Left lung (tissue), 4 donors: ENCODE measurements at regions not wholly inside any gene's neighbourhood (a gene's known extent, or its start where the extent isn't known, plus 50 kb on each side); places are given as distances from the start of the nearest gene placed in this dataset.

Source experiments
- ATAC-seq: fragments of 200-7000 bp; cut with Tn5 transposase; one replicate; pipeline ENCODE4 v1.9.1; 2020; ENCODE audit warnings: moderate library complexity
- DNase-seq, 4 donors: peaks; one replicate each; pipeline ENCODE4 v3.0.0-alpha.2; 2013 to 2020
- H3K27ac ChIP-seq, 2 donors: fragments of 200-600 bp; sonication (generic) in 1 of 2; one replicate each; pipeline versions ENCODE4 v1.5.0 to v1.8.0; 2020 to 2021
- H3K27me3 ChIP-seq, 2 donors: fragments of 200-600 bp; sonication (generic) in 1 of 2; one replicate each; pipeline versions ENCODE4 v1.5.0 to v1.8.0; 2020 to 2021
- H3K36me3 ChIP-seq, 2 donors: fragments of 200-600 bp; sonication (generic) in 1 of 2; one replicate each; pipeline versions ENCODE4 v1.5.0 to v1.8.0; 2020 to 2021
- H3K4me1 ChIP-seq, 2 donors: fragments of 200-600 bp; one replicate each; pipeline ENCODE4 v1.8.0; 2021
- H3K4me3 ChIP-seq, 2 donors: fragments of 200-600 bp; sonication (generic) in 1 of 2; one replicate each; pipeline versions ENCODE4 v1.5.0 to v1.8.0; 2020 to 2021; ENCODE audit warnings: mild to moderate bottlenecking in 1 of 2
- H3K9me3 ChIP-seq, 2 donors: fragments of 200-600 bp; sonication (generic) in 1 of 2; one replicate each; pipeline versions ENCODE4 v1.5.0 to v1.8.0; 2020 to 2021
- CTCF ChIP-seq, 2 donors: fragments of 200-600 bp; sonication (generic) in 1 of 2; IDR thresholded peaks; one replicate each; pipeline versions ENCODE4 v1.5.0 to v1.8.0; 2021; ENCODE audit warnings: antibody characterized with exemption in 2 of 2
- intact Hi-C, 2 donors: fragments of 100-400 bp; cut with DNase I; formaldehyde crosslinking; loops; one replicate each; pipeline versions ENCODE4 v1.11.2 to v1.14.2; 2022
- donor health status: DM: no; HTN: yes; CAD: no.
- donor health status: DM: no; HTN: no; CAD: no.

GRCh38 chr16:48052731-48053417 is 102.9 kb downstream of the ABCC12 start:
- ATAC-seq (no peak), DNase-seq (no peak)
- no peaks in the 10 kb centered on the region for H3K36me3 ChIP-seq
- no peak overlapping the region for H3K4me3 ChIP-seq
- TF ChIP-seq CTCF (IDR thresholded peaks at IDR 0.05): no peak
- no peak overlapping the region for H3K27ac ChIP-seq
- H3K9me3 ChIP-seq: no peaks in the 10 kb centered on the region
- peaks cover 0 to 6% of the 10 kb centered on the region in 2 donors for H3K27me3 ChIP-seq
- H3K4me1 ChIP-seq: peaks cover 0 to 8% of the 10 kb centered on the region in 2 donors
- intact Hi-C loops: loop anchor here in 1 of 2 donors (5.0 kb wide), 1 partner anchor 911 kb away; the partner anchor contains the start of gene NETO2

GRCh38 chr16:48050871-48051270 is 104.9 kb downstream of the ABCC12 start:
- intact Hi-C loops: loop anchor here in 1 of 2 donors (5.0 kb wide), 1 partner anchor 909 kb away; the partner anchor contains the start of gene NETO2
- TF ChIP-seq CTCF (IDR thresholded peaks at IDR 0.05): no peak
- H3K4me3 ChIP-seq: no peak overlapping the region
- no peaks in the 10 kb centered on the region for H3K36me3 ChIP-seq
- ATAC-seq (no peak), DNase-seq (no peak)
- peaks cover 0 to 6% of the 10 kb centered on the region in 2 donors for H3K27me3 ChIP-seq
- H3K27ac ChIP-seq: no peak overlapping the region
- H3K4me1 ChIP-seq: peaks cover 0 to 8% of the 10 kb centered on the region in 2 donors
- H3K9me3 ChIP-seq: no peaks in the 10 kb centered on the region

GRCh38 chr16:48049847-48050246 is 105.9 kb downstream of the ABCC12 start:
- peaks cover 0 to 2% of the 10 kb centered on the region in 2 donors for H3K4me1 ChIP-seq
- TF ChIP-seq CTCF (IDR thresholded peaks at IDR 0.05): no peak
- intact Hi-C loops: loop anchor here in 1 of 2 donors (5.0 kb wide), 1 partner anchor 908 kb away; the partner anchor contains the start of gene NETO2
- H3K27me3 ChIP-seq: no peaks in the 10 kb centered on the region
- H3K36me3 ChIP-seq: no peaks in the 10 kb centered on the region
- ATAC-seq: no peak
- no peak overlapping the region for H3K27ac ChIP-seq
- no peak overlapping the region for H3K4me3 ChIP-seq
- DNase-seq: no peak
- H3K9me3 ChIP-seq: no peaks in the 10 kb centered on the region

DNA sequence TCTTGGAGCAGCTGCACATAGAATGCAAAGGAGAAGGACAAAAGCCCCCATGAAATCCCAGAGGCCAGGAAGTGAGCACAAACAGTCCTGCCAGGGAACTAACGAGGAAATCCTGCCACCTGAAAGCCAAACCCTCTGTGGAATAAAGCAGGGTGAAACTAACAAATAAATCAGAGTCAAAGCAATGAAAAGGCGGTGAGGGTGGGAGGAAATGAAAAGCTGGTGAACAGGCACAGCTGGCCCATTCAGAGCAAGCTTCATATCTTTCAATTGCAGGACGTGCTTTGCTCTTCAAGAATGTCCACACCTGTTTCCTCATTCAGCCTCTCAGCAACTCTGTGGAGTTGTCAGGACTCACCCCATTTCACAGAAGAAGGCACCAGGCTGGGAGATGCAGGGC is 108.1 kb downstream of the ABCC12 start:
- Histone ChIP-seq H3K9me3 (no peaks in the 10 kb centered on the region), H3K27ac (no peak overlapping the region), H3K4me1 (no peaks in the 10 kb centered on the region), H3K27me3 (no peaks in the 10 kb centered on the region), H3K4me3 (no peak overlapping the region), H3K36me3 (no peaks in the 10 kb centered on the region)
- DNase-seq: no peak
- intact Hi-C loops: no loop called here
- no peak for TF ChIP-seq CTCF (IDR thresholded peaks at IDR 0.05)
- no peak for ATAC-seq

DNA sequence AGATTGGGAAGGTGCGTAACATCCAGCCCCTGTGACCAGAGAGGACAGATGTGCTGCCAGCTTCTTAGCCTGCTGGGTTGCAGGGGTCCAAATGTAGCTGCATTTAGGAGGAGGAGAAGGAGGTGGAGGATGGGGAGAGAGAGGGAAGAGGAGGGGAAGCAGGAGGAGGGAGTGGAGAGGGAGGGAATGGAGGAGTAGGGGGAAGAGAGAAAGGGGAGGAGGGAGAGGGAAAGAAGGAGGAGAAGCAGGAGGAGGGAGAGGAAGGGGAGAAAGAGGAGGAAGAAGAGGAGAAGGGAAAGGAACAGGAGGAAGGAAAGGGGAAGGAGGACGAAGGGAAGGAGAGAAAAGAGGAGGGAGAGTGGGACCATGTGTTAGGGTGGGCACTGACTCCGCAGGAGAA is 108.6 kb downstream of the ABCC12 start:
- no peak for TF ChIP-seq CTCF (IDR thresholded peaks at IDR 0.05)
- no peak for DNase-seq
- no peak overlapping the region for H3K27ac ChIP-seq
- no peaks in the 10 kb centered on the region for H3K27me3 ChIP-seq
- ATAC-seq: no peak
- no peaks in the 10 kb centered on the region for H3K4me1 ChIP-seq
- no peak overlapping the region for H3K4me3 ChIP-seq
- H3K36me3 ChIP-seq: no peaks in the 10 kb centered on the region
- intact Hi-C loops: no loop called here
- H3K9me3 ChIP-seq: no peaks in the 10 kb centered on the region
